ENCODE measurements at regions not wholly inside any gene's neighbourhood (a gene's known extent, or its start where the extent isn't known, plus 50 kb on each side); places are given as distances from the start of the nearest gene placed in this dataset.

DNA sequence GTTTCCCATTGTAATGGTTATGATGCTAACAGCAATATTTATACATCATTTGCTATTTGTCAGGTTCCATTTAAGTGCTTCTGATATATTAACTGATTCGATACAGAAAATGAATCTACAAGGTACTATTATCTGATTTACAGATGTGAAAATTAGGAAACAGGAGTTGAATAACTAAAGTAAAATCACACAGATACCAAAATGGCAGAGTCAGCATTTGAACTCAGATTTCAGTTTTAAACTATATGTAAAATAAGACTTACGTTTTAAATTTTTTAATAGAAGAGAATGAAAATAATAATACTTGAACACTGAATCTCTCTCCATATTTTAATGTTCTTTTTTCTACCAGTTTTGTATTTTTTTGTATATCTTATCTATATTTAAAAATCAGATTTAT, 313.2 kb downstream of the MDFIC start:
- TF ChIP-seq, protein P1, sequence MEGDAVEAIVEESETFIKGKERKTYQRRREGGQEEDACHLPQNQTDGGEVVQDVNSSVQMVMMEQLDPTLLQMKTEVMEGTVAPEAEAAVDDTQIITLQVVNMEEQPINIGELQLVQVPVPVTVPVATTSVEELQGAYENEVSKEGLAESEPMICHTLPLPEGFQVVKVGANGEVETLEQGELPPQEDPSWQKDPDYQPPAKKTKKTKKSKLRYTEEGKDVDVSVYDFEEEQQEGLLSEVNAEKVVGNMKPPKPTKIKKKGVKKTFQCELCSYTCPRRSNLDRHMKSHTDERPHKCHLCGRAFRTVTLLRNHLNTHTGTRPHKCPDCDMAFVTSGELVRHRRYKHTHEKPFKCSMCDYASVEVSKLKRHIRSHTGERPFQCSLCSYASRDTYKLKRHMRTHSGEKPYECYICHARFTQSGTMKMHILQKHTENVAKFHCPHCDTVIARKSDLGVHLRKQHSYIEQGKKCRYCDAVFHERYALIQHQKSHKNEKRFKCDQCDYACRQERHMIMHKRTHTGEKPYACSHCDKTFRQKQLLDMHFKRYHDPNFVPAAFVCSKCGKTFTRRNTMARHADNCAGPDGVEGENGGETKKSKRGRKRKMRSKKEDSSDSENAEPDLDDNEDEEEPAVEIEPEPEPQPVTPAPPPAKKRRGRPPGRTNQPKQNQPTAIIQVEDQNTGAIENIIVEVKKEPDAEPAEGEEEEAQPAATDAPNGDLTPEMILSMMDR (IDR thresholded peaks at IDR 0.05) = no peak
- TF ChIP-seq EZH2 (IDR thresholded peaks at IDR 0.05; ENCODE audit: borderline replicate concordance, insufficient read depth, low read depth, low read length, poor library complexity, severe bottlenecking) = no peak
